ENCODE measurements at regions not wholly inside any gene's neighbourhood (a gene's known extent, or its start where the extent isn't known, plus 50 kb on each side); places are given as distances from the start of the nearest gene placed in this dataset.

GRCh38 chr9:90034071-90034470, 429.3 kb downstream of the GADD45G start:
- TF ChIP-seq CTCF (IDR thresholded peaks at IDR 0.05) (no peak), POLR2A (IDR thresholded peaks at IDR 0.05) (no peak)
